ENCODE measurements at regions not wholly inside any gene's neighbourhood (a gene's known extent, or its start where the extent isn't known, plus 50 kb on each side); places are given as distances from the start of the nearest gene placed in this dataset.

GRCh38 chr20:12354725-12355124 lies 437.0 kb downstream of the BTBD3 start:
- Mint-ChIP-seq H3K4me1 (ENCODE audit: low read depth) (no peaks in the 10 kb centered on the region), H3K27ac (no peak overlapping the region), H3K4me3 (no peak overlapping the region), H3K27me3 (no peaks in the 10 kb centered on the region), H3K9me3 (peaks cover 19% of the 10 kb centered on the region), H3K36me3 (no peaks in the 10 kb centered on the region)
- intact Hi-C loops (cut with micrococcal nuclease): no loop called here
- CTCF ChIA-PET: no interaction called here
- POLR2A ChIA-PET: no interaction called here
- no peak for DNase-seq

GRCh38 chr20:12355185-12355584 lies 437.5 kb downstream of the BTBD3 start:
- Mint-ChIP-seq H3K4me1 (ENCODE audit: low read depth) (no peaks in the 10 kb centered on the region), H3K36me3 (no peaks in the 10 kb centered on the region), H3K9me3 (peaks cover 19% of the 10 kb centered on the region), H3K27me3 (no peaks in the 10 kb centered on the region), H3K27ac (no peak overlapping the region), H3K4me3 (no peak overlapping the region)
- POLR2A ChIA-PET: no interaction called here
- CTCF ChIA-PET: no interaction called here
- intact Hi-C loops (cut with micrococcal nuclease): no loop called here
- no peak for DNase-seq

- DNase-seq: no peak
- no peaks in the 10 kb centered on the region for H3K27me3 Mint-ChIP-seq
- no peak overlapping the region for H3K27ac Mint-ChIP-seq
- no peak overlapping the region for H3K4me3 Mint-ChIP-seq
- ChIA-PET CTCF (no interaction called here), POLR2A (interaction anchor here (0.6 kb wide), 1 partner anchor 15 kb away, joined by 4 read pairs; no protein-coding TSS in a partner anchor)
- intact Hi-C loops (cut with micrococcal nuclease): no loop called here
- peaks cover 24% of the 10 kb centered on the region for H3K9me3 Mint-ChIP-seq
- H3K36me3 Mint-ChIP-seq: no peaks in the 10 kb centered on the region
- no peaks in the 10 kb centered on the region for H3K4me1 Mint-ChIP-seq (ENCODE audit: low read depth)
Observed at GRCh38 chr20:12358006-12358654, 440.4 kb downstream of the BTBD3 start.

- intact Hi-C loops (cut with micrococcal nuclease): no loop called here
- Mint-ChIP-seq H3K9me3 (peaks cover 25% of the 10 kb centered on the region), H3K27me3 (no peaks in the 10 kb centered on the region), H3K4me1 (ENCODE audit: low read depth) (no peaks in the 10 kb centered on the region), H3K27ac (no peak overlapping the region), H3K4me3 (no peak overlapping the region), H3K36me3 (no peaks in the 10 kb centered on the region)
- ChIA-PET POLR2A (interaction anchor here (0.6 kb wide), 1 partner anchor 14 kb away, joined by 4 read pairs; no protein-coding TSS in a partner anchor), CTCF (no interaction called here)
- no peak for DNase-seq
Observed at GRCh38 chr20:12358655-12359009, 440.9 kb downstream of the BTBD3 start.

GRCh38 chr20:12371990-12372389 lies 454.3 kb downstream of the BTBD3 start:
- POLR2A ChIA-PET: no interaction called here
- Mint-ChIP-seq H3K4me1 (ENCODE audit: low read depth) (no peaks in the 10 kb centered on the region), H3K9me3 (peaks cover 9% of the 10 kb centered on the region)

GRCh38 chr20:12372557-12372956 lies 454.9 kb downstream of the BTBD3 start:
- no peaks in the 10 kb centered on the region for H3K27me3 Mint-ChIP-seq
- DNase-seq: no peak
- H3K4me1 Mint-ChIP-seq (ENCODE audit: low read depth): no peaks in the 10 kb centered on the region
- H3K4me3 Mint-ChIP-seq: no peak overlapping the region
- H3K36me3 Mint-ChIP-seq: no peaks in the 10 kb centered on the region
- no peak overlapping the region for H3K27ac Mint-ChIP-seq
- POLR2A ChIA-PET: interaction anchor here (0.6 kb wide), 1 partner anchor 14 kb away, joined by 4 read pairs; no protein-coding TSS in a partner anchor
- intact Hi-C loops (cut with micrococcal nuclease): no loop called here
- CTCF ChIA-PET: no interaction called here
- H3K9me3 Mint-ChIP-seq: peaks cover 9% of the 10 kb centered on the region

More at GRCh38 chr20:12371990-12372389, 454.3 kb downstream of the BTBD3 start:
- DNase-seq: no peak
- intact Hi-C loops (cut with micrococcal nuclease): no loop called here
- Mint-ChIP-seq H3K36me3 (no peaks in the 10 kb centered on the region), H3K27me3 (no peaks in the 10 kb centered on the region), H3K4me3 (no peak overlapping the region), H3K27ac (no peak overlapping the region)
- CTCF ChIA-PET: no interaction called here

GRCh38 chr20:12375967-12376366 lies 458.3 kb downstream of the BTBD3 start:
- no peak for DNase-seq
- CTCF ChIA-PET: no interaction called here
- Mint-ChIP-seq H3K4me1 (ENCODE audit: low read depth) (no peaks in the 10 kb centered on the region), H3K4me3 (no peak overlapping the region), H3K27me3 (no peaks in the 10 kb centered on the region), H3K9me3 (peaks cover 17% of the 10 kb centered on the region), H3K36me3 (no peaks in the 10 kb centered on the region), H3K27ac (no peak overlapping the region)
- intact Hi-C loops (cut with micrococcal nuclease): no loop called here
- POLR2A ChIA-PET: no interaction called here

- Mint-ChIP-seq H3K9me3 (peaks cover 12% of the 10 kb centered on the region), H3K4me1 (ENCODE audit: low read depth) (no peaks in the 10 kb centered on the region), H3K27ac (no peak overlapping the region), H3K36me3 (no peaks in the 10 kb centered on the region), H3K27me3 (no peaks in the 10 kb centered on the region), H3K4me3 (no peak overlapping the region)
- CTCF ChIA-PET: no interaction called here
- no peak for DNase-seq
- POLR2A ChIA-PET: no interaction called here
- intact Hi-C loops (cut with micrococcal nuclease): no loop called here
Observed at GRCh38 chr20:12383821-12384220, 466.1 kb downstream of the BTBD3 start.

GRCh38 chr20:12386821-12387220 lies 469.1 kb downstream of the BTBD3 start:
- ChIA-PET CTCF (no interaction called here), POLR2A (no interaction called here)
- Mint-ChIP-seq H3K27ac (no peak overlapping the region), H3K4me1 (ENCODE audit: low read depth) (no peaks in the 10 kb centered on the region), H3K36me3 (no peaks in the 10 kb centered on the region), H3K9me3 (peaks cover 9% of the 10 kb centered on the region), H3K27me3 (no peaks in the 10 kb centered on the region), H3K4me3 (no peak overlapping the region)
- DNase-seq: no peak
- intact Hi-C loops (cut with micrococcal nuclease): no loop called here

- CTCF ChIA-PET: no interaction called here
- Mint-ChIP-seq H3K27me3 (no peaks in the 10 kb centered on the region), H3K9me3 (peaks cover 13% of the 10 kb centered on the region), H3K27ac (no peak overlapping the region), H3K36me3 (no peaks in the 10 kb centered on the region), H3K4me3 (no peak overlapping the region), H3K4me1 (ENCODE audit: low read depth) (no peaks in the 10 kb centered on the region)
- intact Hi-C loops (cut with micrococcal nuclease): no loop called here
- DNase-seq: no peak
- POLR2A ChIA-PET: no interaction called here
Observed at GRCh38 chr20:12391099-12391498, 473.4 kb downstream of the BTBD3 start.

GRCh38 chr20:12394786-12395185 lies 477.1 kb downstream of the BTBD3 start:
- H3K27ac Mint-ChIP-seq: no peak overlapping the region
- H3K4me3 Mint-ChIP-seq: no peak overlapping the region
- H3K36me3 Mint-ChIP-seq: no peaks in the 10 kb centered on the region
- no peaks in the 10 kb centered on the region for H3K27me3 Mint-ChIP-seq
- H3K9me3 Mint-ChIP-seq: peaks cover 4% of the 10 kb centered on the region
- intact Hi-C loops (cut with micrococcal nuclease): no loop called here
- H3K4me1 Mint-ChIP-seq (ENCODE audit: low read depth): no peaks in the 10 kb centered on the region
- ChIA-PET CTCF (no interaction called here), POLR2A (no interaction called here)
- no peak for DNase-seq

GRCh38 chr20:12395353-12395752 lies 477.7 kb downstream of the BTBD3 start:
- DNase-seq: no peak
- Mint-ChIP-seq H3K27me3 (no peaks in the 10 kb centered on the region), H3K4me3 (no peak overlapping the region), H3K36me3 (no peaks in the 10 kb centered on the region), H3K4me1 (ENCODE audit: low read depth) (no peaks in the 10 kb centered on the region), H3K27ac (no peak overlapping the region), H3K9me3 (peaks cover 4% of the 10 kb centered on the region)
- intact Hi-C loops (cut with micrococcal nuclease): no loop called here
- CTCF ChIA-PET: no interaction called here
- POLR2A ChIA-PET: no interaction called here

- ChIA-PET POLR2A (no interaction called here), CTCF (no interaction called here)
- no peak overlapping the region for H3K27ac Mint-ChIP-seq
- H3K4me1 Mint-ChIP-seq (ENCODE audit: low read depth): no peaks in the 10 kb centered on the region
- H3K9me3 Mint-ChIP-seq: peaks cover 4% of the 10 kb centered on the region
- no peaks in the 10 kb centered on the region for H3K36me3 Mint-ChIP-seq
- H3K27me3 Mint-ChIP-seq: no peaks in the 10 kb centered on the region
- intact Hi-C loops (cut with micrococcal nuclease): no loop called here
- H3K4me3 Mint-ChIP-seq: no peak overlapping the region
- DNase-seq: no peak
Observed at GRCh38 chr20:12395760-12396159, 478.1 kb downstream of the BTBD3 start.

Data from activated CD4-positive, alpha-beta memory T cell treated with anti-CD3 and anti-CD28 coated beads for 36 hours (primary cell).